ENCODE measurements at regions not wholly inside any gene's neighbourhood (a gene's known extent, or its start where the extent isn't known, plus 50 kb on each side); places are given as distances from the start of the nearest gene placed in this dataset.

GRCh38 chr20:4439461-4439860 lies 190.4 kb upstream of the ADRA1D start:
- TF ChIP-seq CTCF (IDR thresholded peaks at IDR 0.05; ENCODE audit: low read depth, low read length) (no peak), EZH2phosphoT487 (IDR thresholded peaks at IDR 0.05; ENCODE audit: low read depth) (no peak)
